GM18498 (cell line): ENCODE measurements at regions not wholly inside any gene's neighbourhood (a gene's known extent, or its start where the extent isn't known, plus 50 kb on each side); places are given as distances from the start of the nearest gene placed in this dataset.

ENCODE experiments used
- ATAC-seq: cut with Tn5 transposase; IDR thresholded peaks from one replicate; pipeline ENCODE4 v1.9.1; 2021; ENCODE audit warnings: mild to moderate bottlenecking, moderate library complexity; ENCODE audit not compliant: unreplicated experiment

DNA sequence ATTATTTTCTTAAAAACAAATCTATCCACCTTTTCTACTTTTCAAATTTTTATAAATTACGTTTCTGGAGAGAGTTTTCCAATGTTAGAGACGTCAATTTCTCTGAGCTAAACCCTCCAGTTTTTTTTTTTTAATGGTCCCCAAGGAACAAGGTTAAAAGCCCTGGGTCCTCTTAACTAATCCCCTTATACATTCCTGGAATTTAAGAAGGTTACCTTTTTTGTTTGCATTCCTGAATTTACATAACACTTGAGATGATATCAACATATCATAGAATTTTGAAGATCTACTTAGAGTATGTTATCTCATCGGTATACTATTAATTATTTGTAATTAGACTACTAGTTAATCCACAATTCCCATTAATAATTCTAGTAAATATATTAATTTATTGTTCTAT is 662.2 kb upstream of the LRFN5 start:
- ATAC-seq = no peak

DNA sequence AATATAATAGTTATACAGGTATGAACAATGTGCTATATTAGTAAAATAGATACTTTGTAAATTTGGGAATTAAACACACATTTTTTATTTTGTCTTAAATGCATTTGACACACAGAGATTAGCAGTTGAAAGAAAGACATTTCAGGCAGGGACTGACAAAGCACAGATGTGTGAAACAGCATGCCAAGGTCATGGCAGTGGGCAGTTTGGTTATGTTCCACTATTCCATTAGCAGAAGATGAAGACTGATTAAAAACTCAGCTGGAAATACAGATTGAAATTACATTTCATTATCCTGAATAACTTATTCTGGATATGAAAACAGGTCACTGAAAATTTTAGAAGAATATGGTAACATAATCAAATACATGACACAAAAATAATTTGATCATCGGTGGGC is 669.8 kb upstream of the LRFN5 start:
- ATAC-seq = no peak

DNA sequence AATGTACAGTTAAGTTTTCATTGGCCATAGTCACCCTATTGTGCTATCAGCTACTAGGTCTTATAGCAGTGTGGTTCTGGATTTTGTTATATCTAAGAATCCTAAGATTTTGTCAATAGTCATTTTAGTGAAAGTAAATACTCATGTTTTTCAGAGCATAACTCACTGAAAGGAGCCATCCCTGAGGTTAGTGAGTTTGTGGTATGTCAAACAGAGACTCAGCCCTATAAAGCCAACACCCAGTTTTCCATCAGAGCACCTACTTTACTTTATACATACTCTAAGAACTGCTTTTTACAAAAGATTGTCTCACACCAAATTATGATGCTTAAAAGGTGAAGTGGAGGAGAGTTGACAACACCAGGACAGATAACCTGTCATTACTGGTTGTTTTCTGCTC is 686.3 kb upstream of the LRFN5 start:
- ATAC-seq = no peak

DNA sequence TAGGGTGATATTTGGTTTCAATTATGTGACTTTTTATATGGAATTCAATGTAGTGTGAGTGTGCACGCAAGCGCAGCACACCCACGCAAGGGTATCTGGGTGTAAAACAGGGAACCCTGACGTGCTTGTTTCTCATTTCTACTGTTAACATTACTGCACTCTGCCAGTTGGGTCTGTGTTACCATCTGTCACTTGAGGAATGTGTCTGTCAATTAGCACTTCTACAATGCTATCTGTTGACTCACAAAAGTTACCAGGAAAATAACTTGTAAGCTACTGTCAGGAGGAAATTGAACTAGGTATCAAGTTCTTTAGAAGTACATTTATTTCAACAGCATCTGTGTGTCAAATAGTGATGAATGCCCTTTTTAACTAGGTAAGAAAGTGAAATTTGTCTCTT is 695.5 kb upstream of the LRFN5 start:
- no peak for ATAC-seq

DNA sequence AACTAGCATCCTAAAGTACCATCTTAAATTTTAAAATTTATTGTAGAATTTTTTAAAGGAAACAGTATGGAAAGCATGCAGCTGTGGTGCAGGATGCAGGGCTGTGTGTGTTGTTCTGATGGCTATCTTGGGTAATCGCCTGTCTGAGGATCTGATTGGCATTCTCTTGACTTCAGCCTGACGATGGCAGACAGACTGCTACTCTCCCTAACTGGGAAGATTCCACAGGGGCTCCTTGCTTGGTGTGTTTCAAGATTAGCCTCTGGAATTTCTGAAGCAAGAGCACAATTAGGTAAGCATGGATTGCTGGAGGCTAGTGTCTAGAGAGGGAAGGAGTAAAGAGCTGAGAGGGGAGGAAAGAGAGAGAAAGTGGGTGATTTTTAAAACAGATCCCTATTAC is 696.8 kb upstream of the LRFN5 start:
- no peak for ATAC-seq

DNA sequence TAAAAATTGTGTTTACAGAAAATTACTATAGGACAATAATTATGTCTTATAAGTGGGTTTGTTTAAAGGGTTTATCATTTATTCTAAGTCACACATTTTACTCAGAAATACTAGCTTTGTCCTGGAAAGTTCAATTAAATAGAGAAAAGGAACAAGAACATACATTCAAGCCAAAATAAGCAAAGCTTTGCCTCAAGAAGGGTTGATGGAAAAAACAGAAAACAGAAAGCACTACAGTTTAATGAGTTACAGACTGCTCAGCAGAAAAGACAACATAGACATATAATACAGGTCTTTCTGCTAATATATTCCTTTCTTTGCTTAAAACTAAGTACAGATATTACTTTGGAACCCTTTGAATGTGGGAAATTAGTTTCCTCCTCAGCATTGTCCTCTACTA is 703.0 kb upstream of the LRFN5 start:
- ATAC-seq = no peak

DNA sequence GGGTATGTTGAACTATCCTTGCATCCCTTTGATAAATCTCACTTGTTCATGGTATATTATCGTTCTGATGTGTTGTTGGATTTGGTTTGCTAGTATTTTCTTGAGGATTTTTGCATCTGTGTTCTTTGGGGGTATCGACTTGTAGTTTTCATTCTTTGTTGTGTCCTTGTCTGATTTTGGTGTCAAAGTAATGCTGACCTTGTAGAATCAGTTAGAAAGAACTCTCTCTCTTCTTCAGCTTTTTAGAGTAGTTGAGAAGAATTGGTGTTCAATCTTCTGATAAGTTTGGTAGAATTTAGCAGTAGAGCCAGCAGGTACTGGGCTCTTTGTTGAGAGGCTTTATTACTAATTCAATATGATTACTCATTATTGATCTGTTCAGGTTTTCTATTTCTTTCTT is 707.2 kb upstream of the LRFN5 start:
- no peak for ATAC-seq

DNA sequence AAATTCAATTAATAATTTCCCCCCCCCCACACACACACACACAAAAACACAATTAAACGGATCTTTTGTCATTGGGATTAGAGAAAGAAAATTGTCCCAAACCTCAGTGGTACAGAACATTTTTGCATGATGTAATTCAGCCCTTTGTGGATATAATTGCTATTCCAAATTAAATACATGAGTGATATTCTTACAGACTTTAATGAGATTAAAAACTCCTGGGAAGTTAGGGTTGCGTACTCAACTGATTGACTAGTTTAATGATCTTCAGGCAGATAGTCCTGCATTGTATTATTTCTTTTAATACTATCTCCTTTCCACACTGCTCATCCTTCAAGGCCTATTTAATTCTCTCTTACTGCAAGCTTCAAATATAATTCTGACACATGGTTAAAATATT is 711.8 kb upstream of the LRFN5 start:
- no peak for ATAC-seq

DNA sequence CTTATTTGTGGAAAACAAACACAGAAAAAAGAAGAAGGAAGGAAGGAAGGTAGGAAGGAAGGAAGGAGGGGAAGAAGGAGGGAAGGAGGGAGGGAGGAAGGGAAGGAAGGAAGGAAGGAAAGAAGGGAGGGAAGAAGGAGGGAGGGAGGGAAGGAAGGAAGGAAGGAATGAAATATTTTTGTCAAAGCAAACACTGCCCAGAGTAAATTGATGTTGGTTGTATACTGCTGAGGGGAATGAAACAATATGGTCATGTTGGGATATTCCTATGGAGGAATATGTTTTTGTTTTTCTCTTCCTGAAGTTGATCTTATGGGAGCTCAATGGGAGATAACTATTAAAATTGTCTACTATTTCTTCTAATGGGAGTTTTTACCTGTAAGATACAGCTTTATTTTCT is 717.5 kb upstream of the LRFN5 start:
- no peak for ATAC-seq

DNA sequence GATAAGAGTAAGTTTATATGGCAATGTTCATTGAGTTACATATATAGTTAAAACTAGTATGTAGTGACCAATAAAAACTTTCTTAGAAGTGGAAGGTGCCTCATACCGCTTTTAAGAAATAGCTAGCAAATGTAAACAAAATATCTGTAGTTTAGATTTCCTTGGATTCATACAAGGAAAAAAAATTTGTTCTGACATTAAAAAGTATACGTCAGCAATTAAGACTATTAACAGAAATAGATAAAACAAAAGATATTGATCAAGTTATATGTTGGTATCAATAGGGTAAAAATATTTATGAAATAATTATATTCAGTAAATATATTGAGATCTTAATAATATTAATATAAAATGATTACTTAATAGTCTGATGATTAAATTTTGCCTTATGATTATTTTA is 718.8 kb upstream of the LRFN5 start:
- no peak for ATAC-seq

DNA sequence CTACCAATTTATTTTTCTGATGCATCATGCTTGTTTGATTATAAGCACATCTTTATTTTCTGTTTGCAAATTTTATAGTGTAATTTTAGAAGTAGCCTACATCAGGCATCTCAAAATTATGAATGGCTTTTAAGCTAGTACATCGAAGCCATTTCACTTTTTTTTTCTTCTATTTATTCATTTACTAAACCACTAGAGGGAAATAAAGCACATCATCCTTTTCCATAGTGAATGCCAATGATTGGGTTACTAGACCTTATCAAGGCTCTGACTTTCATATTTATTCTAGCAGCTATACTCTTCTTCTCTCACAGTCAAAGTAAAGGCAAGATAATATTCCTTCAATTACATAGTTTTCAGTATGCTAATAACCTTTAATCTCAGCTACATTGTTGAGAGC is 736.4 kb upstream of the LRFN5 start:
- no peak for ATAC-seq

DNA sequence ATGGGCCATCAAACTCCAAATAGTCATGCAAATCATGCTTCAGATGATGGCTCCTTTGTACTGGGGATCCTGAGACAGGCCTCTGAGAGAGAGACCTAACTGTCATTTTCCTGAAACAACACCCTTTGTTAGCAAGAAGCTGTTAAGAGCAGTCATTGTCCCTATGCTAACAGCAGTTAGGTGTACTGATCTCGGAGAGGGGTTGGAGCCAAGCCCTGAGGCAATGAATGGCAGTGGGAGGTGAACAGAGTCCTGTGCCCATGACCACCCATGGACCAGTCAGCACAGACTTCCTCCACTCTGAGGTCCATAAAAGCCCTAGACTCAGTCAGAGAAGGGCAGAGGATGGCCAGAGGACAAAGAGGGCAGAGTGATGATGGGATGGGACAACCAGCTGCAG is 747.6 kb upstream of the LRFN5 start:
- ATAC-seq = no peak

DNA sequence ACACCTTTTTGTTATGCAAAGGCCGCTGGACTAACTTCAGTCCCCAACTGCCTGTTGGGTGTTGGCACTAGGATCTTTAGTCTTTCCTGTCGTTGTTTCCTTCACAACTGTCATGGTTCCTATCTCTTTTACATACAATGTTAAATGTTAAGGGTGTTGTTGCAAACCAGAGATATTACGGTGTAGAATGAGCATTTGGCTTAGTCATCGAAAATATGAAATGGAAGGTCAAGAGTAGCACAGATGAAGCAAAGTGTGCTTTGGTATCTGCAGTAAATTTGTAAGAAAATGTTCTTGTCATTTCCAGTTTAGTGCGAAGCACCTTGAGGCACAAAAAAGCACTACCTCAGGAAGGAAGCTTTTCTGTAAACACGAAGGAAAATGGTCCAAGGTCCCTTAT is 751.3 kb upstream of the LRFN5 start:
- no peak for ATAC-seq

DNA sequence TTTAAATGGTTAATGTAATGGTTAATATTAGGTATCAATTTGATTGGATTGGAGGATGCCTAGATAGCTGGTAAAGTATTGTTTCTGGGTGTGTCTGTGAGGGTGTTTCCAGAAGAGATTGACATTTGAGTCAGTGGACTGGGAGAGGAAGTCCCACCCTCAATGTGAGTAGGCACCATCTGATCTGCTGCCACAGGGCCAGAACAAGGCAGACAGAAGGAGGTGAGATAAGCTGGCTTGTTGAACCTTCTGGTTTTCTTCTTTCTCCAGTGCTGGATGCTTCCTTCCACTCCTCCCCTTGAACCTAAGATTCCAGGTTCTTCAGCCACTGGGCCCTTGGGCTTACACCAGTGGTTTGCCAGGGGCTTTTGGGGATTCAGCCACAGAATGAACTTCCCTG is 756.5 kb upstream of the LRFN5 start:
- ATAC-seq = no peak

DNA sequence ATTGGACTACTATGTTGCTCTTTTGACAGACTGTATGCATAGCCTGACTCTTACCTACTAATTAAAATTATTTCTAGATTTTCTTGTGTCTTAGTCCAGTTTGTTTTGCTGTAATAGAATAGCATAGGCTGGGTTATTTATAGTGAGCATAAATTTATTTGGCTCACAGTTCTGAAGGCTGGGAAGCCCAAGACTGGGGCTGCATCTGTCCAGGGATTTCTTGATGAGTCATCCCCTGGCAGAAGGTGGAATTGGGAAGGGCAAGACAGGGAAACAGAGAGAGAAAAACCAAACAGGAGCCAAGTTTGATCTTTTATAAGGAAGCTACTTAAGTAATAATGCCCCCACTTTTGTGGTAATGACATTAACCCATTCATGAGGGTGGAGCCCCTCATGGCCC is 759.2 kb upstream of the LRFN5 start:
- ATAC-seq = no peak

DNA sequence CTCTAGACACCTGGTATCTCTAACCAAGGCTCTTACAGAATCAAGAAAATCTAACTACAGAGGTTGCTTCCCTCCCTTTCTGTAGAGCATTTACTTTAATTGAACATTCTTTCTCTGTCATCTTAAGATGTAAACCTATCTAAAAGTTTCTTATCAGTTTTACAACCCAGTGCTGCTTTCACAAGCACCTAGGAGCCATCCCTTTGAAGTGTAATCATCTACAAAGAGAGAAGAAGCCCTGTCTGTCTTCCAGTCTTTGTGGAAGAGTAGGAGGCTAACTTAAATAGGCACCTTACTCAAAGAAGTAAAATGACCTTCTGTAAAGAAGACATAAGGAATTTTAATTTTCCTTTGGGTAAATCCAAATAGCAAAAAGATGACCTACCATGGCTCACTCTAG is 763.9 kb upstream of the LRFN5 start:
- no peak for ATAC-seq

DNA sequence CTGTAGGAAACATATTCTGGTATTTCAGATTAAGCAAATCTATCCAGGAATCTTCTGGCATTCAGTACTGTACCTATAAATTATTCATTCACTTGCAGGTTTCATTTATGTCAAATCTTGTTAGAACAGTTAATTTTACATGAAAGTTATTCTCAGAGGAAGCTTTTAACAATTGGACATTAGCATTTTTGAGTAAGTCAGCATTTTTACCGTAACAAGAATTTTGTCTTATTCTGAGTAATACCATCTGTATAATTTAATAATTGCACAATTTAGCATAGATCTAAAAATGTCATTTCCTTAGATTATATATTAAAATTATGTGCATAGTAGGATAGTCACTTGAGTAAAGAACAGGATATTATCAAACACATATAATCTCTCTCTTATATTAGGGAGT is 764.8 kb upstream of the LRFN5 start:
- ATAC-seq = no peak

DNA sequence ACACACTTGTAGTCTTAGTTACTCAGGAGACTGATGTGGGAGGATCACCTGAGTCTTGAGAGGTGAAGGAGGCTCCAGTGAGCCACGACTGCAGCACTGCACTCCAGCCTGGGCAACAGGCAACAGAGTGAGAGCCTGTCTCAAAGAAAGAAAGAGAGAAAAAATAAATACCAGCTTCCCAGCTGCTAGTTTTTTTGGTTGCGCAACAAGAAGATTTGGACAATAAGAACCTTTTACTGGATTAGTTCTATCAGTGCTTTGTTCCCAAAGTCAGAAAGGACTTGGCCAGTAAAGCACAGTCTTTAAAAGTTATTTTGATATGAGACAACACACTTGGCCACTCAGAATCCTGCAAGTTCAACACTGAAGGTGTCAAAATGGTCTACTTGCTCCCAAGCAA is 768.1 kb upstream of the LRFN5 start:
- ATAC-seq = no peak

DNA sequence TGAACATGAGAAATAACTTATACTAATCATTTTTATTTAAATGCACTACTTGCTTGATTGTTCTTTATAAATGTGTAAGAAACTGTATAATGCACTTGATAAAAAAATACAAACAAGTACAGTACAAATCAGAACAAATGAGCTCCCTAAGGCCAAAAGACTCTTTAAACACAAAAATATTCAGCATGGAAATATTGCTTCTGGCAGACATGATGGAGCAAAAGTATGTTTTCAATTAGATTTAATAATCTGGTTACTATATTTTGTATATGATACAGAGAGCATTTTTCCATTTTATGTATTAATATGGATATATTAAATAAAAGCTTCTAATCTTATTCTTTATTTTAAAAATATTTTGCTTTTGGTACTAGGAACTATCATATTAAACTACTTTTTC is 800.2 kb upstream of the LRFN5 start:
- no peak for ATAC-seq

DNA sequence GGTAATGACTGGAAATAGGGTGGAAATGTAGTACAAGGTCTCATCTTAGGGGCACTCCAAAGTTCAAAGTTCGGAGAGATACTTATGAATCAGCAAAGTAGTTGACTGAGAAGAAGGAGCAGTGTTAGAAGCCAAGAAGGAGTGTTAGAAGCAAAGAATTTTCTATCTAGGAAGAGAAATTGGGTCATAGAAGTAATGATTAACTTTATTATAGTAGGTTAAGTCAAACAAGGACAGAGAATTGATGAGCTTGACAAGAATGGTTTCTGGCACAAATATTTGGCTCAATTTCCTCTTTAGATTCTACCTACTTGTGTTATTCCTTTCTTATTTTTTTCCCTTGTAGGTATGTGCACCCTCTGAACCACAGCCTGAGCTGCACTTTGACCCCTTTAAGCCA is 810.5 kb upstream of the LRFN5 start:
- no peak for ATAC-seq

DNA sequence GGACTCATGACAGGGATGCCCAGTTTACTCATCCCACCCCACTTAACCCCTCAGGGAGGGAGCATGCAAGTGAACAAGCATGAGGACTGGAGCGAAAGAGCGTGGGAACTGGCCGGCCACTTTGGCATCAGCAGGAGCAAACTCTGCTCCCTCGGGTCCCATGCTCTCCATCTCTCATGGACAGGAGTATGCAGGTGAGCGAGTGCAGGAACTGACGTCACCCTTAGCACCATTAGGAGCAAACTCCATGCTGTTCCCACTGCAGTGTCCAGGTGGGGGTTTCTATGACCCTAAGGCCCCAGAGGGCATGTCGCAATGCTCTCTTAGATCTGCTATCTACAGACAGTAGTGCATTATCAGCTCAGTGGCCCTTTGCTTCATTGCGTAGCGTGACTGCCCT is 821.8 kb upstream of the LRFN5 start:
- no peak for ATAC-seq

DNA sequence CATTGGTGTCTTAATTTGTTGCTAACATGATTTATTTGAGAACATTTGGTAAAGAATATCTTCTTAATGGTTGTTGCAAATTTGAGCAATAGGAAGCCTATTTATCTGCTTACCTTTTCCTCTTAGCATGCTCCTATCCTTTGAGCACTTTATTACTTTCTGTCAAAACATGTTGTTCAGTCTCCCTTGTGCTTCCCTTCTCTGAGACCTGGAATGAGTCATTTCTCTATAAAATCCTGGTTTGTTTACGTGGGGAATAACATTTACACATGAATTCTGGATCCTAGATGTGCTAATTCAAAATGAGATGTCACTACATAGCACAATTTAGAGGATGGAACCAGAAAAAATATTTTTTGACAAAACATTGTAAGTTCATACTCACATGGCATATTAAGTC is 844.0 kb upstream of the LRFN5 start:
- no peak for ATAC-seq

DNA sequence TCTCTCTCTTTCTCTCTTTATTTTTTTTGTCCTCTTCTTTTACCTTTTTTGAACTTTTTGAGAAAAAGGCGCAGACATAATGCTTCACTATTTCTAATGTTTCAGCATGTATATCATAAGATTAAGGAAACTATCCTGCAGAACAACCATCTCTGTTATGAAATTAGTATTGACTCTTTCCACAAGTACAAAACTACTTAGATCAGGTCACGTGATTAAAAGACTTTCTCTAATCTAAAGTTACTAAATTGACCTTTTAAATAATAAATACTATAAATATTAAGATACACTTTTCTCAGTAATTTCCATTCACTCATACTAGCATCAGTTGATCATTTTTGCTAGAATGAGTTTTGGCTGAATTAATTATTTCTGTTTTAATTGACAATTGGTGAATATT is 844.5 kb upstream of the LRFN5 start:
- no peak for ATAC-seq

DNA sequence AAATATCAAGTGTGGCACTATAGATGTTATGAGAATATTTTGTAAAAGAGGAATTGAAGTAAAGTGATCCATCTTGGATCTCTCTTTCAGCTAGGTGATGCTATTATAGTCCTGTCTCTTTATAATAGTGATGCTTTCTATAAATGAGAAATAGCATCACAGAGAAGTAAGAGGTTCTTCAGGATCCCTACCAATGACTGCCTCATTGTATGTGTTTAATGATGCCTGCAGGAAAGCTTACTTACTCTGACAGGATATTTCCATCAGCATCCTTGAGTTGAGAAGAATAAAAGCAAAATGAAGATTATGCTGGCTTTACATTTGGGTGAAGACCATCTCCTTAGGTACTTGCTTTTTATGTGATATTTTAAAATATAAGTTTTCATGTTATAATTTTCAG is 846.0 kb upstream of the LRFN5 start:
- ATAC-seq = no peak
